Muscle layer of duodenum (tissue), 2 donors: ENCODE measurements at regions not wholly inside any gene's neighbourhood (a gene's known extent, or its start where the extent isn't known, plus 50 kb on each side); places are given as distances from the start of the nearest gene placed in this dataset.

Experiments
- H3K27ac ChIP-seq: one replicate; pipeline ENCODE4 v1.7.0; 2013; ENCODE audit warnings: mild to moderate bottlenecking, low read length
- H3K27me3 ChIP-seq: one replicate; pipeline ENCODE4 v1.7.0; 2013; ENCODE audit warnings: low read depth, mild to moderate bottlenecking, control low read depth, low read length
- H3K36me3 ChIP-seq, 2 donors: one replicate each; pipeline ENCODE4 v1.7.0; 2013; ENCODE audit warnings: low read length in 2 of 2, control low read depth in 1 of 2, mild to moderate bottlenecking in 1 of 2; ENCODE audit not compliant: insufficient read depth in 2 of 2, control insufficient read depth in 1 of 2
- H3K4me1 ChIP-seq, 2 donors: one replicate each; pipeline ENCODE4 v1.7.0; 2013; ENCODE audit warnings: low read length in 2 of 2, mild to moderate bottlenecking in 2 of 2, control low read depth in 1 of 2, moderate library complexity in 1 of 2; ENCODE audit not compliant: insufficient read depth in 2 of 2, control insufficient read depth in 1 of 2
- H3K4me3 ChIP-seq, 2 donors: one replicate each; pipeline ENCODE4 v1.7.0; 2013; ENCODE audit warnings: low read length in 2 of 2, low read depth in 1 of 2, mild to moderate bottlenecking in 1 of 2
- H3K9me3 ChIP-seq, 2 donors: one replicate each; pipeline ENCODE4 v1.7.0; 2013; ENCODE audit warnings: low read length in 2 of 2, control low read depth in 1 of 2, mild to moderate bottlenecking in 1 of 2; ENCODE audit not compliant: control insufficient read depth in 1 of 2
- donor health status: healthy.

DNA sequence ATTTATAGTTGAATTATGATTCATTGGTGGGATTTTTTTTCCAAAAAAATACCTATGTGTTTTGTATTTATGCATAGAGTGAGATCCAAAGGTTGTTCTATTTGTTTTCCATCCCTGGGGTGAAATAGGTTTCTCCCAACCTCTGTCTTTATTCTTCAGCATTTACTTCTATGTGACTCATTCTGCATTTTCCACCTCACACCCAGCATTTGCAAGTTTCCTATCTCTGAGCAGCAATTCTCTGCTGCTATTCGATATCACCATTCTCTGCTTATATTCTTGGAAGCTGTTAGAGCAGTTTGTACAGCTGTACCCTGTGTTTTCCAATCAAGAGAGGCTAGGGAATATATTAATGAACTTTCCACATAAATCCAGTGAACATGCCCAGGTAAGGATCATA is 538.9 kb downstream of the SNAPC1 start:
- Histone ChIP-seq H3K4me3 (no peak overlapping the region), H3K27me3 (no peaks in the 10 kb centered on the region), H3K4me1 (no peaks in the 10 kb centered on the region), H3K36me3 (no peaks in the 10 kb centered on the region), H3K9me3 (no peaks in the 10 kb centered on the region), H3K27ac (no peak overlapping the region)

DNA sequence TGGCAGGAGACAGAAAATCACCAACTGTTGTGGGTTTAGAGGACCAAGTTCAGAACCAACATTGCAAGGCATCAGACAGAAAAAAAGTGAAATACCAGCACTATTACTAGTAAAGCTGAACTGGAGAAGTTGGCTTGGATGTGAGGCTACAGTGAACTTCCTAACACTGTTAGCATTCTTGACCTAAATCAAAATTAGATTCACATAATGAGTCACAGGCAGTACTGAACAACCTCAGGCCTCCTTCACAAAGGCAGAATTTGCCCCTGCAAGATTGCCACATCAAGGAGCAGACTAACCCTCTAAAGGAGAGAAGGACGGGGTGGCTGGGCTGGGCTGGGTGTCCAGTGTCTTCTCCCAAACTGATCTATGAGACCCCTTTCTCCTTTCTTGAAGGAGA is 539.7 kb downstream of the SNAPC1 start:
- no peak overlapping the region for H3K27ac ChIP-seq
- H3K36me3 ChIP-seq, result no peaks in the 10 kb centered on the region
- no peaks in the 10 kb centered on the region for H3K9me3 ChIP-seq
- H3K4me1 ChIP-seq, result no peaks in the 10 kb centered on the region
- H3K4me3 ChIP-seq, result no peak overlapping the region
- H3K27me3 ChIP-seq, result no peaks in the 10 kb centered on the region

DNA sequence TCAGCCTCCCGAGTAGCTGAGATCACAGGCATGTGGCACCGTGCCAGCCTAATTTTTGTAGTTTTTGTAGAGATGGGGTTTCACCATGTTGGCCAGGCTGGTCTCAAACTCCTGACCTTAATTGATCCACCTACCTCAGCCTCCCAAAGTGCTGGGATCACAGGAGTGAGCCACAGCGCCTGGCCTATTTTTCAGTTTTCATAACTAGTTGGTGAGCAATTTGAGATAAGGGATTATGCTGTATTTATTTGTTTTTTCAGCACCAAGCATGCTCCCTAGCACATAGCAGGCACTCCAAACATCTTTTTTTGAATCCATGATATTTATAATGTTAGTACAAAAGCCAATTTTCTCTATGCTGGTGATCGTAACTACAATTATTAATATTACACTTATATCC is 541.2 kb downstream of the SNAPC1 start:
- no peak overlapping the region for H3K4me3 ChIP-seq
- no peaks in the 10 kb centered on the region for H3K36me3 ChIP-seq
- no peaks in the 10 kb centered on the region for H3K9me3 ChIP-seq
- no peak overlapping the region for H3K27ac ChIP-seq
- no peaks in the 10 kb centered on the region for H3K4me1 ChIP-seq
- no peaks in the 10 kb centered on the region for H3K27me3 ChIP-seq

DNA sequence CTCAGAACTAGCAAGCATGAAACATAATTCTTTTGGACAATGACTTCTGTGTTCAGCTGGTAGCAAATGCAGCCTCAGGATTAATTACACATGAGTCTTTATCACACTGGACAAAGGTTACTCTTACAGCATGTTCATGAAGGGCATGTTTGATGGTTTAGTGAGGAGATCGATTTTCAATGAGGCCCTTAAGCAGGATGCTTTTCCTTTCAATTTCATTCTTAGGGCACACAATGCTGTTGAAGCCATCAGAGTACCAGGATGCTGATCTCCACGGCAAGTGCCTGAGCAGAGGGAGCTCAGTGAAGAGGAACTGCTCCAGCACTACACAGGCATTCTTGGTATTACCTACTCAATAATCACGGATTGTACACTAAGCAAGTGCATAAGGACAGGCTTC is 542.0 kb downstream of the SNAPC1 start:
- no peak overlapping the region for H3K4me3 ChIP-seq
- no peaks in the 10 kb centered on the region for H3K4me1 ChIP-seq
- H3K27me3 ChIP-seq, result no peaks in the 10 kb centered on the region
- H3K36me3 ChIP-seq, result no peaks in the 10 kb centered on the region
- no peaks in the 10 kb centered on the region for H3K9me3 ChIP-seq
- no peak overlapping the region for H3K27ac ChIP-seq

DNA sequence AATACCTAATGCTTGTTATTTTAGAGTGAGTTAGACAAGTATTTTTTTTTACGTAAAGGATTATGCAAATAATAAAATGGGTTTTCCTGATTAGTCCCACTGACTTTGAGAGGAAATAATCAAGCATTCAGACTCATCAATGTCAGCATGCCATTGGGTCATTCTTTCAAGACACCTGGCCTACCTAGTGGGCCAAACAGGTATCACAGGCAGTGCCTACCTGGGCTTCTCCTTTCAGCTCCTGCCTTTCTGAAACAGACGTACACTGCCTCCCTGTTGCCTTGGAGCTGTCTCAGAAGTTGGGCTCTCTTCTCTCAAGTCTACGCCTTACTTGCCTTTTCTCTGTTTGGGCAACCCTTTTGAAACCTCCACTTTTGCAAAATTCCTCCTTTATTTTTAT is 545.6 kb downstream of the SNAPC1 start:
- H3K9me3 ChIP-seq, result no peaks in the 10 kb centered on the region
- no peak overlapping the region for H3K27ac ChIP-seq
- no peak overlapping the region for H3K4me3 ChIP-seq

DNA sequence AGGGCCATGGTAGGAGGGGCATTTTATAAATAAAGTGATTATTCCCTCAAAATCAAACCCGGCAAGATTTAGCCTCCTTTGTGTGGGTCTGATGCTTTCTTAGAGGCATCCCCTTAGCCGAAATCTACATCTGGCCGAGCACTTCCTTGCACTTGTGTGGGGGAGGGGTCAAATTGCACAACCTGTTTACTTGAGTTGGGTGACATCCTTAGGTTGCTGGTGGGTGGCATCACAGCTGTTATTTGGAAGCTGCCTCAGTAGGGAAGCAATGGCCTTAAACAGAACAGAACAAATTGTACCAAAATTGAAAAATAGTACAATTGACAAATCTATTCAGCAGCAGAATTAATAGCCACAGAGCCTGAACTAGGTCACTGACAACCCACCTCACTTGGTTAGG is 546.1 kb downstream of the SNAPC1 start:
- no peaks in the 10 kb centered on the region for H3K36me3 ChIP-seq
- H3K27me3 ChIP-seq, result no peaks in the 10 kb centered on the region
- no peak overlapping the region for H3K4me3 ChIP-seq
- H3K9me3 ChIP-seq, result no peaks in the 10 kb centered on the region
- no peaks in the 10 kb centered on the region for H3K4me1 ChIP-seq
- H3K27ac ChIP-seq, result no peak overlapping the region

More for the DNA sequence above, 545.6 kb downstream of the SNAPC1 start:
- H3K27me3 ChIP-seq, result no peaks in the 10 kb centered on the region
- H3K4me1 ChIP-seq, result no peaks in the 10 kb centered on the region
- H3K36me3 ChIP-seq, result no peaks in the 10 kb centered on the region

DNA sequence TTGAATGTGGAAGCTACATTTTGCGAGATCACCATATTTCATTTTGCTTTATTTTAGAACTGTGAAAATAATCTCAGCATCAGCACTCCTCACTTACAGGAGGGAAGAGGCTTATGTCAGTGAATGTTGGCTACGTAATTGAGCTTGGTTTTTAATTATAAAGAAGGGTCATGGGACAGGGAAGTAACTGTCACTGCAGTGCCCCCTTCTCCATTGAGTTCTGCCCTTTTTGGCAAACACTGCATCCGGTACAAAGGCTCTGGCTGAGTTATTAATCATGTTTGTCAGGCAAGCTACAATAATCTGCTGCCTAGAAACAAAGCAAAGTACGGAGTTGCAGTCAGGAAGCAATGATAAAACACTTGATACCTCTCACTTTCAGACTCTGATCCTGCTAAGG is 546.7 kb downstream of the SNAPC1 start:
- Histone ChIP-seq H3K27me3 (no peaks in the 10 kb centered on the region), H3K27ac (no peak overlapping the region), H3K4me1 (no peaks in the 10 kb centered on the region), H3K9me3 (no peaks in the 10 kb centered on the region), H3K36me3 (no peaks in the 10 kb centered on the region), H3K4me3 (no peak overlapping the region)

DNA sequence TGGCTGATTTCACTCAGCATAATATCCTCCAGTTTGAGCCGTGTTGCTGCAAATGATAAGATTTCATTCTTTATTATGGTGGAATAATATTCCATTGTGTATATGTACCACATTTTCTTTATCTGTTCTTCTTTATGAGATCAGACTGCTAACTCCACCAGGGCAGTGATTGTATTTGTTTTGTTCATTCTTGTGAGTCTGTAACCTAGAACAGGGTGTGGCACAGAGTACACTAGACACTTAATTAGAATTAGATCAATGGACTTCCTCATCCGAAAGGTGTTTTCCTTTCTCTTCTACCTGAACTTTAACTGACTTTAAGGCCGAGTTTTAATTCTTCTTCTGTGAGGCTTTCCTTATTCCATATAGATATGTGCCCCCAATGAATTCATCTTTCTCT is 551.0 kb downstream of the SNAPC1 start:
- H3K27ac ChIP-seq, result no peak overlapping the region
- no peaks in the 10 kb centered on the region for H3K27me3 ChIP-seq
- no peaks in the 10 kb centered on the region for H3K36me3 ChIP-seq
- no peaks in the 10 kb centered on the region for H3K4me1 ChIP-seq
- no peaks in the 10 kb centered on the region for H3K9me3 ChIP-seq
- H3K4me3 ChIP-seq, result no peak overlapping the region

DNA sequence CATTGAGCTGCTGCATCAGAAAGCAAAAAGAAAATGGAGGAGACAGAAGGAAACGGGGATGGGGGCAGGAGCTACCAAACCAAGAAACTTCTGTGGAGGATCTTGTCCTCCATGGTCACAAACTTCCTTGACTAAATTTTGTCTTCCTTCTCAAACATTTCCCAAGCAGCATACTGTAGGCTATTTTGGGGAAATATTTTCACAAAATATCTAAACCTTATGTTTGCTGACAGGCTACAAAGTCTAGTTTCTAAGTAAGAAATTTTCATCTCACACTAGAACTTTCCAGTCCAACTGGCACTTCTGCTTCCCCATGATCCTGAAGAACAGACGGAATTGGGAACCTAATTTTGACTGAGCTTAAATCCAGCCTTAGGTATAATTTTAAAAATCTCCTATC is 552.0 kb downstream of the SNAPC1 start:
- no peaks in the 10 kb centered on the region for H3K9me3 ChIP-seq
- H3K4me1 ChIP-seq, result no peaks in the 10 kb centered on the region
- no peak overlapping the region for H3K27ac ChIP-seq
- no peak overlapping the region for H3K4me3 ChIP-seq
- no peaks in the 10 kb centered on the region for H3K36me3 ChIP-seq
- H3K27me3 ChIP-seq, result no peaks in the 10 kb centered on the region

DNA sequence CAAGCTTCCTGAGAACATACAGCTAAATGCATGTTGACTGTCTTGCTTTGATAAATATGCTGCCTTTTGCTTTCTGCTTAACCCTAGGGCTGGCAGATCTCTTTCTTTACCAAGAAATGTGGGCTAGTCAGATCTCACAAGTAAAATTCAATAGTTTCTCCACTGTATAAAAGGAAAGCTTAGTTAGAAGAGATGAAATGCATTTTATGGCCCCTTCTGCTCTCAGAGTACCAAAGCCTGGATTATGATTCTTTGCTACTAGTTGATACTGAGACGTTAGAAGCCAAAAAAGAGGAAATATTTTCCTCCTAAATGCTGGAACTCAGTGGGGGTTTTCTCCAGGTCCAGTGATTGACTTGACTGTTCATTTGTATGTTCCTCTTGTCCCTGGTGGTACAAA is 552.7 kb downstream of the SNAPC1 start:
- Histone ChIP-seq H3K4me1 (no peaks in the 10 kb centered on the region), H3K9me3 (no peaks in the 10 kb centered on the region), H3K27ac (no peak overlapping the region), H3K4me3 (no peak overlapping the region), H3K27me3 (no peaks in the 10 kb centered on the region), H3K36me3 (no peaks in the 10 kb centered on the region)

DNA sequence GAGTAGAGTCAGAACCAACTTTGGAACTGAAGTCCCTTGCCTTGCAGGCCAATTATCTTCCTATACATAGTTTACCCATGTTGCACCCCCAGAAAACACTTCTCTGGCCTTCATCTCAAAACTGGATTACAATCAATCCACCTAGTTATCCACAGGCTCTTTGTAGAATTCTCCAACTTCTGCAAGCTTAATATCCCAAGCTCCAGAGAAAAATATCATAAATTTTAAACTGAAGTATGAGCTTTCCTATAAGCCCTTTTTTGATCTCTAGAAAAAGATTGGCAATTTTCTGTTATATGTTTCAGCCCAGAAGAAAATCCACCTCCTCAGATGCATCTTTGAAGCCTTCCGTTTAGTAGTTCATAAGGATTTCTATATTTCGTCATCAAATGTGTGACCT is 553.4 kb downstream of the SNAPC1 start:
- no peaks in the 10 kb centered on the region for H3K9me3 ChIP-seq
- H3K4me1 ChIP-seq, result no peaks in the 10 kb centered on the region
- H3K4me3 ChIP-seq, result no peak overlapping the region
- H3K27me3 ChIP-seq, result no peaks in the 10 kb centered on the region
- H3K27ac ChIP-seq, result no peak overlapping the region
- no peaks in the 10 kb centered on the region for H3K36me3 ChIP-seq

DNA sequence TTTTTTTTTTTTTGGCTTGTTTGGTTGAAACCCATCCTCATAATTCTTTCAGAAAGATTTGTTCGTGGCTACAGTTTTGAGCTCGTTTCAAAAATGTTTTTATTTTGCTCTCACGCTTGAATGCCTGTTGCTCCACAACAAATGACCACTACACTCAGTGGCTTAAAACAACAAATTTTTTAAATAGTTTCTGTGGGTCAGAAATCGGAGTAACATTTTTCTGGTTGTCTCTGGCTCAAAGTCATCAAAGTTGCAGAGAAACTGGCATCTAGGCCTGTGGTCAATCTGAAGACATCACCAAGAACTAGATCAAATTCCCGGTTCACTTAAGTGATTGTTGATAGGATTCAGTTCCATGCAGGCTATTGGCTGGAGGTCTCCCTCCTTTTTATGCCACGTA is 560.0 kb downstream of the SNAPC1 start:
- H3K36me3 ChIP-seq, result no peaks in the 10 kb centered on the region
- no peak overlapping the region for H3K4me3 ChIP-seq
- no peaks in the 10 kb centered on the region for H3K4me1 ChIP-seq
- H3K9me3 ChIP-seq, result no peaks in the 10 kb centered on the region
- H3K27ac ChIP-seq, result no peak overlapping the region
- no peaks in the 10 kb centered on the region for H3K27me3 ChIP-seq
